ENCODE measurements at regions not wholly inside any gene's neighbourhood (a gene's known extent, or its start where the extent isn't known, plus 50 kb on each side); places are given as distances from the start of the nearest gene placed in this dataset.
"Not testable (repeated sequence)": the region's sequence is repeated elsewhere in the genome, so short reads cannot be mapped to it uniquely, and the experiment has no call there.

DNA sequence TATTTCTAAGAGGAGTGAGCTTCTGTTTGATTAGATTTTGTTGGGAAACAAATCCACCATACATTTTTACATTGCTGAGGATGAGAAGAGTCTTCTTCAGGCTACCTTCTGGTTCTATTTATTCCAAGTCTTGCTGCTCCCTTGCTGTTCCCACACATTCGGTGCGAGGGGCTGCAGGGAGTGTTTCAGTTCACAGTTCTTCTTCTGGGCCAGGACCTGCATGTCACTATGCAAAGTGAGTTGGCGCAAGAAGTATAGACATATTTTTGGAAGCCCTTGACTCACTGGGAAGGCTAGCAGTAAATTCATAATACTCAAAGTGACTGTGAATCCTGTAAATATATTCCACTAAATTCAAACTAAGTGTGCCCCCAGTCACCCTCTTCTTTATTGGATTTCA is 657.9 kb downstream of the TAF11L14 start:
- Mint-ChIP-seq H3K27me3 (peaks cover 4% of the 10 kb centered on the region), H3K4me3 (no peak overlapping the region), H3K27ac (no peak overlapping the region), H3K4me1 (no peaks in the 10 kb centered on the region), H3K36me3 (ENCODE audit: low read depth) (no peaks in the 10 kb centered on the region), H3K9me3 (no peaks in the 10 kb centered on the region)
- DNase-seq: no peak
- ChIA-PET POLR2A (no interaction called here), CTCF (no interaction called here)
- ATAC-seq (ENCODE audit: low read depth): no peak
- intact Hi-C loops (cut with micrococcal nuclease): no loop called here
- TF ChIP-seq, protein P1, sequence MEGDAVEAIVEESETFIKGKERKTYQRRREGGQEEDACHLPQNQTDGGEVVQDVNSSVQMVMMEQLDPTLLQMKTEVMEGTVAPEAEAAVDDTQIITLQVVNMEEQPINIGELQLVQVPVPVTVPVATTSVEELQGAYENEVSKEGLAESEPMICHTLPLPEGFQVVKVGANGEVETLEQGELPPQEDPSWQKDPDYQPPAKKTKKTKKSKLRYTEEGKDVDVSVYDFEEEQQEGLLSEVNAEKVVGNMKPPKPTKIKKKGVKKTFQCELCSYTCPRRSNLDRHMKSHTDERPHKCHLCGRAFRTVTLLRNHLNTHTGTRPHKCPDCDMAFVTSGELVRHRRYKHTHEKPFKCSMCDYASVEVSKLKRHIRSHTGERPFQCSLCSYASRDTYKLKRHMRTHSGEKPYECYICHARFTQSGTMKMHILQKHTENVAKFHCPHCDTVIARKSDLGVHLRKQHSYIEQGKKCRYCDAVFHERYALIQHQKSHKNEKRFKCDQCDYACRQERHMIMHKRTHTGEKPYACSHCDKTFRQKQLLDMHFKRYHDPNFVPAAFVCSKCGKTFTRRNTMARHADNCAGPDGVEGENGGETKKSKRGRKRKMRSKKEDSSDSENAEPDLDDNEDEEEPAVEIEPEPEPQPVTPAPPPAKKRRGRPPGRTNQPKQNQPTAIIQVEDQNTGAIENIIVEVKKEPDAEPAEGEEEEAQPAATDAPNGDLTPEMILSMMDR (IDR thresholded peaks at IDR 0.05): no peak

DNA sequence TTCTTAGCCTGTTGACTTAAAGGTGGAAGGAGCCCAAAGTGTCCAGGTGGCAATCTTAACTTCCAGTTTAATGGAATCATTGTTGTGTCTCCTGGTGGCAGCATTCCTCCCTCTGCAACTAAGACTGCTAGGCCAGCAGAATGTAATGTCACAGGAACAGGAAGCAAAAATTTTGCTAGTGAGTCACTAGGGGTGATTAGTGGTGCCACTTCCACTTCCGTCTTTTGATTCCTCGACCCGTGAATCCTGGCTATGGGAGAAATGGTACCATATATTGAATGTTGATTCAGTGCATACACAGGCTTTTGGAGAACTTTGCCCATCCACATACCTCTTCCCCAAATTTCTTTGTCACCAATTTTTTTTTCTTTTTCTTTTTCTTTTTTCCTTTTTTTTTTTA is 661.4 kb downstream of the TAF11L14 start:
- intact Hi-C loops (cut with micrococcal nuclease); CTCF ChIA-PET; H3K4me3 Mint-ChIP-seq; H3K27me3 Mint-ChIP-seq; POLR2A ChIA-PET; H3K36me3 Mint-ChIP-seq (ENCODE audit: low read depth); ATAC-seq (ENCODE audit: low read depth); DNase-seq; H3K9me3 Mint-ChIP-seq; H3K4me1 Mint-ChIP-seq; H3K27ac Mint-ChIP-seq: not testable (repeated sequence)

DNA sequence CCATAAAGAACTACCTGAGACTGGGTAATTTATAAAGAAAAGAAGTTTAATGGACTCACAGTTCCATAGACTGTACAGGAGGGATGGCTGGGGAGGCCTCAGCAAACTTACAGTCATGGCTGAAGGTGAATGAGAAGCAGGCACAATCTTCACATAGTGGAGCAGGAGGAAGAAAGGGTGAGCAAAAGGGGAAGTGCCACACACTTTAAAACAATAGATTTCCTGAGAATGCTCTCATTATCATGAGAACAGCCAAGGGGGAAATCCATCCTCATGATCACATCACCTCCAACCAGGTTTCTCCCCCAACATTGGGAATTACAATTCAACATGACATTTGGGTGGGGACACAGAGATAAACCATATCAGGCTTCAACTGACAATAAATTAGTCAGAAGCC is 664.9 kb downstream of the TAF11L14 start:
- Mint-ChIP-seq H3K27ac (no peak overlapping the region), H3K9me3 (no peaks in the 10 kb centered on the region), H3K4me1 (peaks cover 5% of the 10 kb centered on the region), H3K4me3 (no peak overlapping the region), H3K27me3 (no peaks in the 10 kb centered on the region), H3K36me3 (ENCODE audit: low read depth) (no peaks in the 10 kb centered on the region)
- intact Hi-C loops (cut with micrococcal nuclease): no loop called here
- no peak for DNase-seq
- ChIA-PET POLR2A (no interaction called here), CTCF (no interaction called here)
- peak; percentile 34 for ATAC-seq (ENCODE audit: low read depth)
- TF ChIP-seq, protein P1 (IDR thresholded peaks at IDR 0.05): no peak

DNA sequence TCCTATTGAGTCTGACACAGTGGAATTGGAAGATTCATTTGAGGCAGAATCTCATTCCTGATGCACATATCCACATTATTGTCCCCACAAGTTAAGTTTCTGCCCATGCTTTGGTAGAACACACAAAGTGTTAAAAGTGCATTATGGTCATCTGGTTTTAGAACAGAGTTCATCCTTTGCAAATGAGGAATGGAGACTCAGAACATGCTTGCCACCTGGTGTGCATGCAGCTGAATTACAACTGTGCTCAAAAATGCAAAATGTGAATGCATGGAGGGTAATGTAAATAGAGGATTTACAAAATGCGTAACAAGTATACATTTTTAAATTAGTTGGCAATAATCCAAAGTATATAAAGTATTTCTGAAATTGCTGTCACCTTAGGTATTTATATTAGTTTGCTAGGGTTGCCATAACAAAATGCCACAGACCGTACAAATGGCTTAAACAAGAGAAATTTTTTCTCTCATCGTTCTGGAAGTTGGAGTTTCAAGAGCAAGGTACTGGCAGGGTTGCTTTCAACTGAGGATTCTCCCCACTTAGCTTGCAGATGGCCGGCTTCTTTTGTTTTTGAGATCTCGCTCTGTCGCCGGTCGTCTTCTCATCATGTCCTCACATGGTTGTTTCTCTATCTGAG is 671.1 kb downstream of the TAF11L14 start:
- TF ChIP-seq, protein P1 (IDR thresholded peaks at IDR 0.05): no peak
- Mint-ChIP-seq H3K4me1 (no peaks in the 10 kb centered on the region), H3K9me3 (no peaks in the 10 kb centered on the region), H3K4me3 (no peak overlapping the region), H3K27ac (no peak overlapping the region), H3K36me3 (ENCODE audit: low read depth) (no peaks in the 10 kb centered on the region), H3K27me3 (peaks cover 5% of the 10 kb centered on the region)
- ATAC-seq (ENCODE audit: low read depth): peak; percentile 70
- intact Hi-C loops (cut with micrococcal nuclease): loop anchor here (1.0 to 2.0 kb wide), 2 partner anchors 1089 to 1515 kb away; no protein-coding TSS in a partner anchor
- CTCF ChIA-PET: interaction anchor here (1.5 to 4.5 kb wide), 3 partner anchors 18 to 1115 kb away, joined by 3 to 128 read pairs (median 3); partner anchors contain the start of gene BASP1
- POLR2A ChIA-PET: interaction anchor here (3.7 kb wide), 1 partner anchor 1088 kb away, joined by 31 read pairs; the partner anchor contains the start of gene BASP1
- no peak for DNase-seq

DNA sequence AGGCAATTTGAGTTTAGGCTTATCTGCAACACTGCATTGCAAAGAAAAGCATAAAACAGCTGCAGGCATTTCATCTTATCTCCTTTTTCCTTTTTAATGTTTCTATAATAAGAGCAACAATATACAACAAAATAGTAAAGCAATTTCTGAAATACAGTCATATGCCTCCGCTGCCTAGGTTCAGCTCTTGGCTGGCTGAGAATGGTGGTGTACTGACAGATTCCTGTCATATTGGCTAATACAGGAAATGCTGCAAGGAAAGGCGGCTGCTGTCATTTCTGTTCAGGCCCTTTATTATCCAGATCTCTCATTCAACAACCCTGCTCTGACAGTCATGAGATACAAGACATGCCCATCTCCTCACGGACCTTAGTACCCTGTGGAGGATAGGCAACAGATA is 677.0 kb downstream of the TAF11L14 start:
- Mint-ChIP-seq H3K9me3 (no peaks in the 10 kb centered on the region), H3K27ac (no peak overlapping the region), H3K4me3 (no peak overlapping the region), H3K36me3 (ENCODE audit: low read depth) (no peaks in the 10 kb centered on the region), H3K4me1 (no peaks in the 10 kb centered on the region), H3K27me3 (peaks cover 5% of the 10 kb centered on the region)
- CTCF ChIA-PET: interaction anchor here (1.5 kb wide), 1 partner anchor 1095 kb away, joined by 6 read pairs; no protein-coding TSS in a partner anchor
- no peak for ATAC-seq (ENCODE audit: low read depth)
- DNase-seq: no peak
- POLR2A ChIA-PET: no interaction called here
- intact Hi-C loops (cut with micrococcal nuclease): loop anchor here (5.0 kb wide), 2 partner anchors 386 to 1379 kb away; no protein-coding TSS in a partner anchor
- TF ChIP-seq, protein P1 (IDR thresholded peaks at IDR 0.05): no peak

Measured in activated B cell treated with CpG ODN at 0.5 μM for 24 hours (primary cell).